ENCODE measurements at regions not wholly inside any gene's neighbourhood (a gene's known extent, or its start where the extent isn't known, plus 50 kb on each side); places are given as distances from the start of the nearest gene placed in this dataset.

GRCh38 chr5:163366757-163367156 is 70.6 kb upstream of the CCNG1 start:
- no peak for TF ChIP-seq CTCF (optimal IDR thresholded peaks at IDR 0.05 in 1 of 3, IDR thresholded peaks at IDR 0.05 in 1 of 3, conservative IDR thresholded peaks at IDR 0.05 in 1 of 3; ENCODE audit: extremely low read depth in 1 of 3, insufficient read depth in 2 of 3, low read length in 3 of 3)
- no peak for TF ChIP-seq EZH2 (IDR thresholded peaks at IDR 0.05; ENCODE audit: low read length)

Data from keratinocyte (primary cell).